Transverse colon (tissue), 4 donors: ENCODE measurements at regions not wholly inside any gene's neighbourhood (a gene's known extent, or its start where the extent isn't known, plus 50 kb on each side); places are given as distances from the start of the nearest gene placed in this dataset.

Experiments
- POLR2AphosphoS5 ChIP-seq, 3 donors: sonication (generic); formaldehyde crosslinking; IDR thresholded peaks; one replicate each; pipeline ENCODE4 v1.6.1; 2016; ENCODE audit warnings: antibody characterized with exemption in 3 of 3
- TF ChIP-seq, protein P1 (sequence below), 5 experiments: fragments of 200-600 bp in 3 of 5; fragments of 450-650 bp in 2 of 5; sonication (generic) in 3 of 5; IDR thresholded peaks; 1 replicate in 2 of 5; 2 replicates in 3 of 5; pipeline ENCODE4 v1.5.1; 2016 to 2017; ENCODE audit warnings: antibody characterized with exemption in 5 of 5, inconsistent platforms in 3 of 5, mild to moderate bottlenecking in 2 of 5, moderate library complexity in 1 of 5

DNA sequence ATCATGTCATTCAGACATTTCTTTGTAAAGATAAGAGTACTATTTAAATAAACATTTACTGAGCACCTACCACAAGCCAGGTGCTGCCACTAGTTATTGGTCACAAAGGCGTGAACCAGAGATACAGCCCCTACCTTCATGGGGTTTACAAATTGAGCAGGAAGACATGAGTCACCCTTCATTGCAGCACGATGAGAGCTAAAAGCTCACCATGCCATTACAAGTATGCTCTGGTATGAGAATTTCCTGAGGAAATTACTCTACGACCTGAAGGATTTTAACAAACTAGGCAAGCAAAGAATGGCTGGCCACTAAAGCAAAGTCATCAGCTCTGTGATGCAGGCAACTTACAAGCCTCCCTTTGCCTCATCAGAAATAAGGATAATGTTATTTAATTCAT lies 346.8 kb downstream of the BRINP2 start:
- TF ChIP-seq, protein P1, sequence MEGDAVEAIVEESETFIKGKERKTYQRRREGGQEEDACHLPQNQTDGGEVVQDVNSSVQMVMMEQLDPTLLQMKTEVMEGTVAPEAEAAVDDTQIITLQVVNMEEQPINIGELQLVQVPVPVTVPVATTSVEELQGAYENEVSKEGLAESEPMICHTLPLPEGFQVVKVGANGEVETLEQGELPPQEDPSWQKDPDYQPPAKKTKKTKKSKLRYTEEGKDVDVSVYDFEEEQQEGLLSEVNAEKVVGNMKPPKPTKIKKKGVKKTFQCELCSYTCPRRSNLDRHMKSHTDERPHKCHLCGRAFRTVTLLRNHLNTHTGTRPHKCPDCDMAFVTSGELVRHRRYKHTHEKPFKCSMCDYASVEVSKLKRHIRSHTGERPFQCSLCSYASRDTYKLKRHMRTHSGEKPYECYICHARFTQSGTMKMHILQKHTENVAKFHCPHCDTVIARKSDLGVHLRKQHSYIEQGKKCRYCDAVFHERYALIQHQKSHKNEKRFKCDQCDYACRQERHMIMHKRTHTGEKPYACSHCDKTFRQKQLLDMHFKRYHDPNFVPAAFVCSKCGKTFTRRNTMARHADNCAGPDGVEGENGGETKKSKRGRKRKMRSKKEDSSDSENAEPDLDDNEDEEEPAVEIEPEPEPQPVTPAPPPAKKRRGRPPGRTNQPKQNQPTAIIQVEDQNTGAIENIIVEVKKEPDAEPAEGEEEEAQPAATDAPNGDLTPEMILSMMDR (IDR thresholded peaks at IDR 0.05) = no peak
- TF ChIP-seq POLR2AphosphoS5 (IDR thresholded peaks at IDR 0.05) = no peak
